ENCODE measurements at regions not wholly inside any gene's neighbourhood (a gene's known extent, or its start where the extent isn't known, plus 50 kb on each side); places are given as distances from the start of the nearest gene placed in this dataset.
A peak's percentile ranks its signal among the peaks of the same experiment; 100 is the strongest.
"Not testable (repeated sequence)": the region's sequence is repeated elsewhere in the genome, so short reads cannot be mapped to it uniquely, and the experiment has no call there.

- DNase-seq (ENCODE audit: low read depth in 4 of 6, low spot score in 6 of 6) = no peak
- H3K27me3 ChIP-seq (ENCODE audit: control insufficient read depth, insufficient read depth, low read length) = no peaks in the 10 kb centered on the region
- no peaks in the 10 kb centered on the region for H3K36me3 ChIP-seq (ENCODE audit: control insufficient read depth, insufficient read depth, low read length)
- no peak overlapping the region for H3K4me3 ChIP-seq (ENCODE audit: low read depth, low read length)
- no peaks in the 10 kb centered on the region for H3K4me1 ChIP-seq (ENCODE audit: control insufficient read depth, insufficient read depth, low read length)
- H3K9me3 ChIP-seq (ENCODE audit: control insufficient read depth, insufficient read depth, low read length) = no peaks in the 10 kb centered on the region
- H3K27ac ChIP-seq (ENCODE audit: low read depth, low read length) = no peak overlapping the region
- no CpG with 5 or more reads among the region's 2 CpGs for WGBS (ENCODE audit: insufficient coverage)
Observed at GRCh38 chr4:112942997-112943396, 106.5 kb upstream of the ANK2 start.

GRCh38 chr4:112944006-112944405 lies 105.4 kb upstream of the ANK2 start:
- Histone ChIP-seq H3K9me3 (ENCODE audit: control insufficient read depth, insufficient read depth, low read length) (no peaks in the 10 kb centered on the region), H3K4me3 (ENCODE audit: low read depth, low read length) (no peak overlapping the region), H3K36me3 (ENCODE audit: control insufficient read depth, insufficient read depth, low read length) (no peaks in the 10 kb centered on the region), H3K27ac (ENCODE audit: low read depth, low read length) (no peak overlapping the region), H3K27me3 (ENCODE audit: control insufficient read depth, insufficient read depth, low read length) (no peaks in the 10 kb centered on the region), H3K4me1 (ENCODE audit: control insufficient read depth, insufficient read depth, low read length) (no peaks in the 10 kb centered on the region)
- no peak for DNase-seq (ENCODE audit: low read depth in 4 of 6, low spot score in 6 of 6)

GRCh38 chr4:112946127-112946526 lies 103.3 kb upstream of the ANK2 start:
- DNase-seq (ENCODE audit: low read depth in 4 of 6, low spot score in 6 of 6) = no peak
- H3K27ac ChIP-seq (ENCODE audit: low read depth, low read length) = no peak overlapping the region
- no peak overlapping the region for H3K4me3 ChIP-seq (ENCODE audit: low read depth, low read length)
- 64% methylated on average over 3 of the region's 7 CpGs for WGBS (ENCODE audit: insufficient coverage)
- no peaks in the 10 kb centered on the region for H3K36me3 ChIP-seq (ENCODE audit: control insufficient read depth, insufficient read depth, low read length)
- no peaks in the 10 kb centered on the region for H3K27me3 ChIP-seq (ENCODE audit: control insufficient read depth, insufficient read depth, low read length)
- no peaks in the 10 kb centered on the region for H3K9me3 ChIP-seq (ENCODE audit: control insufficient read depth, insufficient read depth, low read length)
- no peaks in the 10 kb centered on the region for H3K4me1 ChIP-seq (ENCODE audit: control insufficient read depth, insufficient read depth, low read length)

GRCh38 chr4:112947616-112948015 lies 101.8 kb upstream of the ANK2 start:
- Histone ChIP-seq H3K9me3 (ENCODE audit: control insufficient read depth, insufficient read depth, low read length) (no peaks in the 10 kb centered on the region), H3K4me1 (ENCODE audit: control insufficient read depth, insufficient read depth, low read length) (no peaks in the 10 kb centered on the region), H3K27ac (ENCODE audit: low read depth, low read length) (no peak overlapping the region), H3K4me3 (ENCODE audit: low read depth, low read length) (no peak overlapping the region), H3K36me3 (ENCODE audit: control insufficient read depth, insufficient read depth, low read length) (no peaks in the 10 kb centered on the region), H3K27me3 (ENCODE audit: control insufficient read depth, insufficient read depth, low read length) (no peaks in the 10 kb centered on the region)
- DNase-seq (ENCODE audit: low read depth in 4 of 6, low spot score in 6 of 6) = no peak
- no CpG with 5 or more reads among the region's 2 CpGs for WGBS (ENCODE audit: insufficient coverage)

GRCh38 chr4:112951362-112952312 lies 97.8 kb upstream of the ANK2 start:
- Histone ChIP-seq H3K4me1 (ENCODE audit: control insufficient read depth, insufficient read depth, low read length) (no peaks in the 10 kb centered on the region), H3K27ac (ENCODE audit: low read depth, low read length) (no peak overlapping the region), H3K27me3 (ENCODE audit: control insufficient read depth, insufficient read depth, low read length) (no peaks in the 10 kb centered on the region), H3K9me3 (ENCODE audit: control insufficient read depth, insufficient read depth, low read length) (no peaks in the 10 kb centered on the region), H3K4me3 (ENCODE audit: low read depth, low read length) (no peak overlapping the region), H3K36me3 (ENCODE audit: control insufficient read depth, insufficient read depth, low read length) (no peaks in the 10 kb centered on the region)
- no CpG with 5 or more reads among the region's 6 CpGs for WGBS (ENCODE audit: insufficient coverage)
- peak in 2 of 6 donors; percentile 60 to 67 for DNase-seq (ENCODE audit: low read depth in 4 of 6, low spot score in 6 of 6)

GRCh38 chr4:112952313-112952700 lies 97.1 kb upstream of the ANK2 start:
- WGBS (ENCODE audit: insufficient coverage) = no CpG with 5 or more reads among the region's 1 CpG
- DNase-seq (ENCODE audit: low read depth in 4 of 6, low spot score in 6 of 6) = peak in 1 of 6 donors; percentile 40
- Histone ChIP-seq H3K9me3 (ENCODE audit: control insufficient read depth, insufficient read depth, low read length) (no peaks in the 10 kb centered on the region), H3K4me1 (ENCODE audit: control insufficient read depth, insufficient read depth, low read length) (no peaks in the 10 kb centered on the region), H3K4me3 (ENCODE audit: low read depth, low read length) (no peak overlapping the region), H3K36me3 (ENCODE audit: control insufficient read depth, insufficient read depth, low read length) (no peaks in the 10 kb centered on the region), H3K27me3 (ENCODE audit: control insufficient read depth, insufficient read depth, low read length) (no peaks in the 10 kb centered on the region), H3K27ac (ENCODE audit: low read depth, low read length) (no peak overlapping the region)

- no peak for DNase-seq (ENCODE audit: low read depth in 4 of 6, low spot score in 6 of 6)
Observed at GRCh38 chr4:112953262-112953661, 96.2 kb upstream of the ANK2 start.

GRCh38 chr4:112954286-112954685 lies 95.2 kb upstream of the ANK2 start:
- Histone ChIP-seq H3K27me3 (ENCODE audit: control insufficient read depth, insufficient read depth, low read length) (no peaks in the 10 kb centered on the region), H3K27ac (ENCODE audit: low read depth, low read length) (no peak overlapping the region), H3K4me3 (ENCODE audit: low read depth, low read length) (no peak overlapping the region), H3K9me3 (ENCODE audit: control insufficient read depth, insufficient read depth, low read length) (no peaks in the 10 kb centered on the region), H3K4me1 (ENCODE audit: control insufficient read depth, insufficient read depth, low read length) (no peaks in the 10 kb centered on the region), H3K36me3 (ENCODE audit: control insufficient read depth, insufficient read depth, low read length) (no peaks in the 10 kb centered on the region)
- DNase-seq (ENCODE audit: low read depth in 4 of 6, low spot score in 6 of 6) = peak in 2 of 6 donors; percentile 34 to 40
- WGBS (ENCODE audit: insufficient coverage) = no CpG with 5 or more reads among the region's 1 CpG

More at GRCh38 chr4:112953262-112953661, 96.2 kb upstream of the ANK2 start:
- no CpG with 5 or more reads among the region's 3 CpGs for WGBS (ENCODE audit: insufficient coverage)
- Histone ChIP-seq H3K9me3 (ENCODE audit: control insufficient read depth, insufficient read depth, low read length) (no peaks in the 10 kb centered on the region), H3K27me3 (ENCODE audit: control insufficient read depth, insufficient read depth, low read length) (no peaks in the 10 kb centered on the region), H3K4me1 (ENCODE audit: control insufficient read depth, insufficient read depth, low read length) (no peaks in the 10 kb centered on the region), H3K36me3 (ENCODE audit: control insufficient read depth, insufficient read depth, low read length) (no peaks in the 10 kb centered on the region), H3K27ac (ENCODE audit: low read depth, low read length) (no peak overlapping the region), H3K4me3 (ENCODE audit: low read depth, low read length) (no peak overlapping the region)

- Histone ChIP-seq H3K27me3 (ENCODE audit: control insufficient read depth, insufficient read depth, low read length) (no peaks in the 10 kb centered on the region), H3K27ac (ENCODE audit: low read depth, low read length) (no peak overlapping the region), H3K4me3 (ENCODE audit: low read depth, low read length) (no peak overlapping the region), H3K36me3 (ENCODE audit: control insufficient read depth, insufficient read depth, low read length) (no peaks in the 10 kb centered on the region), H3K9me3 (ENCODE audit: control insufficient read depth, insufficient read depth, low read length) (no peaks in the 10 kb centered on the region), H3K4me1 (ENCODE audit: control insufficient read depth, insufficient read depth, low read length) (no peaks in the 10 kb centered on the region)
- 61% methylated on average over 2 of the region's 6 CpGs for WGBS (ENCODE audit: insufficient coverage)
- no peak for DNase-seq (ENCODE audit: low read depth in 4 of 6, low spot score in 6 of 6)
Observed at GRCh38 chr4:112956484-112956896, 93.0 kb upstream of the ANK2 start.

GRCh38 chr4:112957764-112958163 lies 91.7 kb upstream of the ANK2 start:
- not testable (repeated sequence) for H3K4me1 ChIP-seq (ENCODE audit: control insufficient read depth, insufficient read depth, low read length); H3K27me3 ChIP-seq (ENCODE audit: control insufficient read depth, insufficient read depth, low read length); H3K36me3 ChIP-seq (ENCODE audit: control insufficient read depth, insufficient read depth, low read length); H3K9me3 ChIP-seq (ENCODE audit: control insufficient read depth, insufficient read depth, low read length); H3K27ac ChIP-seq (ENCODE audit: low read depth, low read length); DNase-seq (ENCODE audit: low read depth in 4 of 6, low spot score in 6 of 6); H3K4me3 ChIP-seq (ENCODE audit: low read depth, low read length)
- WGBS (ENCODE audit: insufficient coverage) = 98% methylated on average over 10 of the region's 31 CpGs
